ENCODE measurements at regions not wholly inside any gene's neighbourhood (a gene's known extent, or its start where the extent isn't known, plus 50 kb on each side); places are given as distances from the start of the nearest gene placed in this dataset.

- peak; percentile 47 to 72 (median 66) for TF ChIP-seq CTCF (IDR thresholded peaks at IDR 0.05)
- TF ChIP-seq POLR2A (IDR thresholded peaks at IDR 0.05), result no peak
These were observed 753.9 kb downstream of the OLFM4 start for GRCh38 chr13:53782488-53782961.

Data from esophagus squamous epithelium (tissue), 4 donors.